GM12865 (cell line): ENCODE measurements at regions not wholly inside any gene's neighbourhood (a gene's known extent, or its start where the extent isn't known, plus 50 kb on each side); places are given as distances from the start of the nearest gene placed in this dataset.

Source experiments
- DNase-seq: peaks from one replicate; pipeline ENCODE4 v3.0.0; 2010; ENCODE audit warnings: low read depth
- H3K4me3 ChIP-seq: 2 replicates; pipeline ENCODE4 v1.5.1; 2011; ENCODE audit warnings: mild to moderate bottlenecking, low read depth, low read length, control low read depth
- TF ChIP-seq, protein P1 (sequence below): IDR thresholded peaks from 2 replicates; pipeline ENCODE4 v1.5.1; 2011; ENCODE audit warnings: low read length, control low read depth, low read depth, inconsistent platforms; ENCODE audit not compliant: insufficient read depth; ENCODE audit errors: missing control alignments

DNA sequence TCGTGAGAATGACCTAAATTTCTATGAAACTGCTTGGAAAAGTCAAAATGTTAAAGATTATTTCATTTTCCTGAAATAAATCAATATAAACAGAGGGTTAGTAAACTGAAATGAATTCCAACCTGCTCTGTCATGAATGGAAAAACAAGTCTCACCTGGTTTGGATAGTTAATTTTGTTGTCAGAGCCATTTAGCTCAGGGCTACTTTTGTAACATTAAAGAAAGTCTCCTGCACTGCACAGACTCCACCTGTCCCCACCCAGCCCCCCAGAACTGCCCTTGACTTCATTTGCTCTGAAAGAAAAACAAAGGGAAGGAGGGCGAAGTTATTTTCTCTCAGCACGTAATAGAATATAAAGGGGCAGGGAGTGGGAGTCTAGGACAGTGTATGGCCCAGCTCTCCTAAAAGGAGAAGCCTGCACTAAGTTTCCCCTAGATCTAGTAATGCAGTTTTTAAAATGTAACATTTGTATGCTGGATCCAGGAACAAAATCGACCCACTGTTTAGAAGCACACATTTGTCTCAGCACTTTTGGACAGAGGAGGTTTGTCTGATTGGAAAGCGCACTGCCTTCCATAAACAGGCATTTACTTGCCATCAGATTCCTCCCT is 54.2 kb upstream of the ACSL3 start:
- TF ChIP-seq, protein P1, sequence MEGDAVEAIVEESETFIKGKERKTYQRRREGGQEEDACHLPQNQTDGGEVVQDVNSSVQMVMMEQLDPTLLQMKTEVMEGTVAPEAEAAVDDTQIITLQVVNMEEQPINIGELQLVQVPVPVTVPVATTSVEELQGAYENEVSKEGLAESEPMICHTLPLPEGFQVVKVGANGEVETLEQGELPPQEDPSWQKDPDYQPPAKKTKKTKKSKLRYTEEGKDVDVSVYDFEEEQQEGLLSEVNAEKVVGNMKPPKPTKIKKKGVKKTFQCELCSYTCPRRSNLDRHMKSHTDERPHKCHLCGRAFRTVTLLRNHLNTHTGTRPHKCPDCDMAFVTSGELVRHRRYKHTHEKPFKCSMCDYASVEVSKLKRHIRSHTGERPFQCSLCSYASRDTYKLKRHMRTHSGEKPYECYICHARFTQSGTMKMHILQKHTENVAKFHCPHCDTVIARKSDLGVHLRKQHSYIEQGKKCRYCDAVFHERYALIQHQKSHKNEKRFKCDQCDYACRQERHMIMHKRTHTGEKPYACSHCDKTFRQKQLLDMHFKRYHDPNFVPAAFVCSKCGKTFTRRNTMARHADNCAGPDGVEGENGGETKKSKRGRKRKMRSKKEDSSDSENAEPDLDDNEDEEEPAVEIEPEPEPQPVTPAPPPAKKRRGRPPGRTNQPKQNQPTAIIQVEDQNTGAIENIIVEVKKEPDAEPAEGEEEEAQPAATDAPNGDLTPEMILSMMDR, result no peak
- no peak overlapping the region for H3K4me3 ChIP-seq
- DNase-seq, result no peak

DNA sequence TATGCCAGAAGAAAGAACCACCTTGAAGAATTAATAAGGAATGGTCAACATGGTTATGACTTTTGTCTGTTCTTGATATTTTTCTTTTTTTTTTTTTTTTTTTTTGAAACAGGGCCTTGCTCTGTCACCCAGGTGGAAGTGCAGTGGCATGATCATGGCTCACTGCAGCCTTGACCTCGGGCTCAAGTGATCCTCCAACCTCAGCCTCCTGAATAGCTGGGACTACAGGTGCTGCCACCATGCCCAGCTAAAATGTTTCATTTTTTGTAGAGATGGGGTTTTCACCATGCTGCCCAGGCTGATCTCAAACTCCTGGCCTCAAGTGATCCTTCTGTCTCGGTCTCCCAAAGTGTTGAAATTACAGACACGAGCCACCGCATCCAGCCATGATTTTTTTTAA is 53.4 kb upstream of the ACSL3 start:
- TF ChIP-seq, protein P1, result no peak
- no peak for DNase-seq

DNA sequence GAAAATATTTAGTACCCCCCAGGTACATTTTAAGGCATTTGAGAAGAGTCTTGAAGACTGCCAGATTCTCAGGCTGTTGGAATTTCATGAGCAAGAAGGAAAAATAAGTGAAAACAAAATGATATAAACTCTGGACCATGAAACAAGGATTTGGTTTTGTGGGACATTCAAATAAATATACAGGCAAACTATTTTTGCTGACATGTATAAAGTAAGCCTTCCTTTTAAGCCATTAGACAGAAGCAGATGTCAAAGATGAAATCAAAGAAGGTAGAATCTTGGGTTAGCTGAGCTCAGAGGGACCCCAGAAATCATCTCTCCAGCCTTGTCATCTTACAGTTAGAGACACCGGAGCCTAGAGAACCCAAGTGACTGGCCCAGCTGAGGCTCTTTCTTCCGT is 51.3 kb upstream of the ACSL3 start:
- TF ChIP-seq, protein P1, result no peak
- H3K4me3 ChIP-seq, result no peak overlapping the region
- no peak for DNase-seq

More for the DNA sequence above, 53.4 kb upstream of the ACSL3 start:
- H3K4me3 ChIP-seq, result no peak overlapping the region

DNA sequence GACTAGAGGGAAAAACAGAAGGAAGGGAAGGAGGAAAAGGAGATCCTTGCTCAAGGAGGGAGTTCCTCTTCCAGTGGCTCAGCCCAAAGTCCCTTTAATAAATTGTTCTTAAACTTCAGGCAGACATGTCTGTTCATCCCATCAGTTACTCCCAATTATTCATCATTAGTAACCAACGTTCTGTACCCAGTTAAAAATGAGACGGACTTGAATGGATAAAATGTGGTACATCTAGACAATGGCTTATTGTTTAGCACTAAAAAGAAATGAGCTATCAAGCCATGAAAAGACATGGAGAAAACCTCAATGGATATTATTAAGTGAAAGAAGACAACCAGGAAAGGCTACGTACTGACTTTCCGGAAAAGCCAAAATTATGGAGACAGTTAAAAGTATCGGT is 50.8 kb upstream of the ACSL3 start:
- no peak overlapping the region for H3K4me3 ChIP-seq
- TF ChIP-seq, protein P1, result no peak
- DNase-seq, result no peak
